ENCODE measurements at regions not wholly inside any gene's neighbourhood (a gene's known extent, or its start where the extent isn't known, plus 50 kb on each side); places are given as distances from the start of the nearest gene placed in this dataset.
A peak's percentile ranks its signal among the peaks of the same experiment; 100 is the strongest.

- TF ChIP-seq RBFOX2 (IDR thresholded peaks at IDR 0.05; ENCODE audit: low read depth, low read length): peak; percentile 81
- 0 out of 2 replicates have a peak, but pooled peaks have one; percentile 21 for TF ChIP-seq MYC (IDR thresholded peaks at IDR 0.05; ENCODE audit: low read depth, low read length)
- TF ChIP-seq MYC (CRISPR knock-in tag; IDR thresholded peaks at IDR 0.05; ENCODE audit: borderline replicate concordance, low read depth): no peak
- peak; percentile 34; the same call in 1 of the 2 replicates for TF ChIP-seq ZFX (CRISPR knock-in tag; IDR thresholded peaks at IDR 0.05)
- peak; percentile 95 for TF ChIP-seq CREB1 (IDR thresholded peaks at IDR 0.05)
- TF ChIP-seq CREB1 (CRISPR knock-in tag; IDR thresholded peaks at IDR 0.05): peak; percentile 78
- peak; percentile 80 for TF ChIP-seq ZBTB12 (CRISPR knock-in tag; IDR thresholded peaks at IDR 0.05)
- TF ChIP-seq CXXC5 (CRISPR knock-in tag; IDR thresholded peaks at IDR 0.05): peak; percentile 87
- TF ChIP-seq PHF8 (IDR thresholded peaks at IDR 0.05; ENCODE audit: borderline replicate concordance, low read length): 0 out of 2 replicates have a peak, but pooled peaks have one; percentile 17
- TF ChIP-seq ZNF639 (CRISPR knock-in tag; conservative IDR thresholded peaks at IDR 0.05 in 1 of 2, IDR thresholded peaks at IDR 0.05 in 1 of 2): peak in 1 of 2 experiments; percentile 49; a peak in 1 of 4 replicates
- TF ChIP-seq MTA1 (IDR thresholded peaks at IDR 0.05; ENCODE audit: borderline replicate concordance): peak; percentile 83; the same call in 1 of the 2 replicates
- peak; percentile 95 for TF ChIP-seq CREM (IDR thresholded peaks at IDR 0.05; ENCODE audit: low read depth)
- peak; percentile 55 for TF ChIP-seq POLR2A (conservative IDR thresholded peaks at IDR 0.05)
- TF ChIP-seq, protein P1, sequence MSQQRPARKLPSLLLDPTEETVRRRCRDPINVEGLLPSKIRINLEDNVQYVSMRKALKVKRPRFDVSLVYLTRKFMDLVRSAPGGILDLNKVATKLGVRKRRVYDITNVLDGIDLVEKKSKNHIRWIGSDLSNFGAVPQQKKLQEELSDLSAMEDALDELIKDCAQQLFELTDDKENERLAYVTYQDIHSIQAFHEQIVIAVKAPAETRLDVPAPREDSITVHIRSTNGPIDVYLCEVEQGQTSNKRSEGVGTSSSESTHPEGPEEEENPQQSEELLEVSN (IDR thresholded peaks at IDR 0.05; ENCODE audit: borderline replicate concordance in 1 of 2, extremely low read depth in 1 of 2, insufficient read depth in 1 of 2, insufficient read length in 1 of 2, low read depth in 1 of 2, low read length in 1 of 2, poor library complexity in 1 of 2, severe bottlenecking in 1 of 2): peak; percentile 50 to 96
- TF ChIP-seq POLR2AphosphoS5 (IDR thresholded peaks at IDR 0.05; ENCODE audit: control insufficient read depth, insufficient read depth, low read depth, low read length): peak; percentile 27; the same call in 1 of the 2 replicates
- no peak for TF ChIP-seq FOXO4 (CRISPR knock-in tag; IDR thresholded peaks at IDR 0.05)
- peak in 1 of 2 experiments; percentile 17; a peak in 1 of 4 replicates for TF ChIP-seq MAZ (CRISPR knock-in tag; conservative IDR thresholded peaks at IDR 0.05 in 1 of 2, IDR thresholded peaks at IDR 0.05 in 1 of 2)
- peak; percentile 41 for TF ChIP-seq TAF1 (IDR thresholded peaks at IDR 0.05; ENCODE audit: control insufficient read depth, extremely low read depth, insufficient read depth, low read length, severe bottlenecking)
- TF ChIP-seq ATF1 (CRISPR knock-in tag; IDR thresholded peaks at IDR 0.05): peak; percentile 53
- TF ChIP-seq ATF1 (tag; IDR thresholded peaks at IDR 0.05): peak; percentile 96
These were observed 221.8 kb downstream of the INSIG2 start (continued) for GRCh38 chr2:118309946-118310680.

All from K562 (cell line).